DMS114 treated with DMSO at 0.1 percent for 48 hours (cell line): ENCODE measurements at regions not wholly inside any gene's neighbourhood (a gene's known extent, or its start where the extent isn't known, plus 50 kb on each side); places are given as distances from the start of the nearest gene placed in this dataset.

Experiments
- DNase-seq: peaks from one replicate; lab custom pipeline; 2025; ENCODE audit not compliant: unreplicated experiment; lab: John Stamatoyannopoulos, UW

- DNase-seq = no peak
These were observed 324.6 kb upstream of the DIO3 start for GRCh38 chr14:101236496-101237251.

- DNase-seq = no peak
These were observed 324.1 kb upstream of the DIO3 start for GRCh38 chr14:101237252-101237616.

DNA sequence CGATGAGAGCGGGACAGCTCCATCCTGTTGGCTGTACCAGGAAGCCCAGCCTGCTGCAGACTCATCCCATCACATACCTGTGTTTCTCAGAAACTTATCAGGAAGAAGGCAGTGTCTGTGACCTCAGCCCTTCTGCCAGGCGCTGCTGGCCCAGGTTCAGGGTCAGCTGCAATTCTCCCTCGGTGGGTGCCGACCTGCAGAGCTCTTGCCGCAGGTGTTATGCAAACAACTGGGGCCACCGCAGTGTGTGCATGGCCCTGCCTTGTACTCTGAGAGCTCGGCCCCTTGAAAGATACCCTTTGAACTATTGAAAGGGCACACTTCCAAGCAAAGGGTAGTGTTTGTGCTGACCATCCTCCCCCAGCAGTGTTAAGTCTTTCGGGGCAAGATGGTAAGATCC, 322.2 kb upstream of the DIO3 start:
- no peak for DNase-seq

DNA sequence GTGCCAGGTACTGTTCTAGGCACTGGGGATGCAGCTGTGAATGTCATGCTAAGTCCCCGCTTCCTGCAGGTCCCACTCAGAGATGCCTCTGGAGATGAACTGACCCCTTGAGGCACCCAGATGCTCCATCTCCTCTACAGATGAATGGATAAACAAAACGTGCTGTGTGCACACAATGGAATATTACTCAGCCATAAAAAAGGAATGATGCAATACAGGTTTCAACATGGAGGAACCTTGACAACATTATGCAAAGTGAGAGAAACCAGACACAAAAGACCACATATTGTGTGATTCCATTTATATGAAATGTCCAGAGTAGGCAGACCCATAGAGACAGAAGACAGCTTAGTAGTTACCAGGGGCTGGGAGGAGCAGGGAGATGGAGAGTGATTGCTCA, 320.1 kb upstream of the DIO3 start:
- DNase-seq = no peak

GRCh38 chr14:101241807-101242278, 319.5 kb upstream of the DIO3 start:
- DNase-seq = no peak

GRCh38 chr14:101242442-101243385, 318.6 kb upstream of the DIO3 start:
- no peak for DNase-seq

DNA sequence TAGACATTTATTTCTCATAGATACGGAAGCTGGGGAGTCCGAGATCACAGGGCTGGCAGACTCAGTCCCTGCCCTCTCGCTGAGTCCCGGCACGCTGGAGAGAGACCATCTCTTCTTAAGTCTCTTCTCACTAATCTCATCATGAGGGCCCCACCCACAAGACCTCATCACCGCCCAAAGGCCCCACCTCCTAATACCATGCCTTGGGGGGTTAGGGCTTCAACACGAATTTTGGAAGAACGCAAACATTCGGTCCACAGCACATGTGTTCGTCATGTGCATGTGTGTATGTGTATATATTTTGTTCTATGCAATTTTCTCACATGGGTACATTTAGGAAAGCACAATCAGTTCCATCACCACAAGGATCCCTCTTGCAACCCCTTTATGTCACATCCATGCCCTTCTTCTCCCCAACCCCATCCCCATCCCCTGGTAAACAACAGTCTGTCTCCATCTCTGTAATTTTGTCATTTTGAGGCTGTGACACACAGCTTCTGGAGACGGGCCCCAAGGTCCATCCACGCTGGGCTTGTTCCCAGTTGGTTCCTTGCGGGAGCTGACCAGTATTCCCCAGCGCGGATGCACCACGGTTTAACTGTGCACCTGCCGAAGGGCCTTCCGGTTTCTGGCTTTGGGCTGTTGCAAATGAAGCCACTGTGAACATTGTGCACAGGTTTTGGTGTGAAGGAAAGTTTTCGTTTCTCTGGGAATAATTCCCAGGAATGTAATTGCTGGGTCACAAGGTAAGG, 317.5 kb upstream of the DIO3 start:
- no peak for DNase-seq

DNA sequence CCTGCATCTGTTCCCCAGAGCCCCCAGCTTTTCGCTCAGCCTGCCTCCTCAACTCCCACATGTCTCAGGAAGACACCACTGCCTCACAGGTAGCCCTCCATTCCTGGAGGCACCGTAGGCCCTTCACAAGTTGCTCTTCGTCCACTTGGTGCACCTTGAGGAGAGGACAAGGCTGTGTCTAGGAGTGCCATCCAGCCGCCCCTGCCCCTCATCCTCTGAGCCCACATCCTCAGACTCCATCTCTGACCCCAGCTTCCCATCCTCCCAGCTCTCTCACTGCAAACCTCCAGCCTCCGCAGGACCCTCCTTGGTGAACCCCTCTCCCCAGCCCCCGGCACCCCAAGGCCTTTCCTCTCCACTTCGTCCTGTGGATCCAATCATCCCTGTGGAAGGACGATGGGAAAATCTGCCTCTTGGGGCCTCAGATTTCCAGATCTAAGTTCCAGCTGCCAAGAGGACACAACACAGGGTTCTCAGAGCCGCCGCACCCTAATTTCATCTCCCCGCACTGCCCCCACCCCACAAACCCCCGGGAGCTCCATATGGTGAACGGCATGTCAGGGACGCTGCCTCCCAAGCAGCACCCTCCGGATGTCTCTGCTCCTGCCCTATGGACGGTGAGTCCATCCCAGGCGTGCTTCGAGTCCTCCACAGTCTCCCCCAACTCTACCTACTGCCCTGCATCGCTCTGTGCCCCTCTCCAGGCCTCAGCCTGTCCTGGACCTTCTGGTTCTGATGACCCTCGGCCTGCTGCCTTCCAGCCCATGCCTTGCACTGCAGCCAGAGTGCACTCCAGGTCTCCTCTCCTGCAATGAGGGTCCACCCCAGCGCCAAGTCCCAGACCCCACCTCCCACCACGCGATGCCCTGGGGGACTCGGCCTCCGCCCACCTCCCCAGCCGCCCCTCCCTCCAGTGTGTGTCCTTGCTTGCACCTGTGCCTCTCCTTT, 314.1 kb upstream of the DIO3 start:
- DNase-seq = no peak

DNA sequence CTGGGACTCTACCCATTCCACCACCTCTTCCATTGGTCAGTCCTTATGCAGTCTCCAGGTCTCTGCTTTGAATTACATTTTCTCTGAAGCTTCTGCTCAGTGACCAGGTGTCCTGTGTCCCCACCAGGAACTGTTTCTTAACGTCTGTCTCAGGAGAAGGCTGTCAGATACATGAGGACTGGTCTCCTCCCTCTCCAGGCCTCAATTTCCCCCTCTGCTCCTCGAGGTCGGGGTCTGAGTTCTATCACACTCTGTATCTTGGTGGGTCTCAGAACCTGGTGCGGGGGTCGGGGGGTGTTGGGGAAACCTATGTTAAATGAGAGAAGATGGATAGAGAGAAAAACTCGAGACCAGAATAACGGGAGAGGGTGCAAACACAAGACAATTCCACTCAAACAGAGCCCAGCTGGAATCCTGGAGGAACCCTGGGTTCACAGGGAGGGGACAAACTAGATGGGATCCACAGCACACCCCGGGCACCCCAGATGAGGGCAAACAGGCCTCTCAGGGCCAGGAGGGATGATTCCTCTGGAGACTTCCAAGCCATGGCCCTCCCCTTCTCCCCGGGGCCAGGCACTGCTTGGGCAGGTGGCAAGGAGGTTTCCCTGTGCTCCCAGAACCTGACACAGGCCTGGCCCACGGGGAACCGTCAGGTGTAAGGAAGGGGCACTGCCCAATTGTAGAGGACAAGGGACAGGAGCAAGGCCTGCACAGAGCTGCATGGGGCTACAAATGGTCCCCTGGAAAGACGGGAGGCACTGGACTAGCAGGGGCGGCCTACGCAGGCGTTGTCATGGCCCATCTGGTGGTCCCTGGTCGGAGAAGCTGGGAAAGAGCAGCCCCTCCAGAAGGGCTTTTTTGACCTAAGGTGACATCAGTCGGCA, 313.2 kb upstream of the DIO3 start:
- DNase-seq = no peak

DNA sequence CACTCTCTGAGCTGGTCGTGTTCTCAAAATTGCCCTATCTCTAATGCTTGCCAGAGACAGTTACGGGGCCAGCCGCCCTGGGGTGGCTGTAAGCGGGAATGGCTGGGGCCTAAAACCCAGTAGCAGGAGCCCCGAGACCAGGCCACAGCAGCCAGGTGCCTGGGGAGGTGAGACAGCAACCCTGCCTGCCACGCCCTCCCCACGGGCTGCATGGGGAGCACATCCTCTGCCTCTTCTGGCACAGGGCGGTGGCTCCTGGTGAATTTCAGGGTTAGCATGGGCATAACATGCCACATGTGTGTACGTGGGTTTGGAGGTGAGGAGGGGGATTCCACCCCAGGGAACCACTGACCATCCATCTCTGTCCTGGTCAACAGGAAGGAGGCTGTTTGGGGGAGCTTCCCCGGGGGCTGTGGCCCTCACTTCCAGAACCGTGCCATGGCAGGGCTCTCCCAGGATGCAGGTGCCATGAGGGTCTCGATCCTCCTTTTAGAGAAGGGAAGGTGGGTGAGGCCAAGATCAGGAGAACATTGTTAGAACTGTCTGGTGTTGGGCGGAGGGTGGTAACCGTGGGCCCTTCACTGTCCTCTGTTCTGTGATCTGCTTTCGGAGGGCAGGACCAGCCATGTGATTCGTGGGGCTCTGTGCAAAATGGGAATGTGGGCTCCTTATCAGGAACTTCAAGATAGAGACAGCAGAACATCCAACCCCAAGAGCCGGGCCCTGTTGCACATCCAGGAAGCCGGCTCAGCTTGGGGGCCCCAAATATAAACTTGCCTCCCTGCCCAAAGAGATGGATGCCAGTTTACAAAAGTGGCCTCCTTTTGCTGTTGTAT, 312.2 kb upstream of the DIO3 start:
- no peak for DNase-seq

GRCh38 chr14:101249676-101250036, 311.6 kb upstream of the DIO3 start:
- DNase-seq = no peak

GRCh38 chr14:101250336-101250947, 310.9 kb upstream of the DIO3 start:
- no peak for DNase-seq

DNA sequence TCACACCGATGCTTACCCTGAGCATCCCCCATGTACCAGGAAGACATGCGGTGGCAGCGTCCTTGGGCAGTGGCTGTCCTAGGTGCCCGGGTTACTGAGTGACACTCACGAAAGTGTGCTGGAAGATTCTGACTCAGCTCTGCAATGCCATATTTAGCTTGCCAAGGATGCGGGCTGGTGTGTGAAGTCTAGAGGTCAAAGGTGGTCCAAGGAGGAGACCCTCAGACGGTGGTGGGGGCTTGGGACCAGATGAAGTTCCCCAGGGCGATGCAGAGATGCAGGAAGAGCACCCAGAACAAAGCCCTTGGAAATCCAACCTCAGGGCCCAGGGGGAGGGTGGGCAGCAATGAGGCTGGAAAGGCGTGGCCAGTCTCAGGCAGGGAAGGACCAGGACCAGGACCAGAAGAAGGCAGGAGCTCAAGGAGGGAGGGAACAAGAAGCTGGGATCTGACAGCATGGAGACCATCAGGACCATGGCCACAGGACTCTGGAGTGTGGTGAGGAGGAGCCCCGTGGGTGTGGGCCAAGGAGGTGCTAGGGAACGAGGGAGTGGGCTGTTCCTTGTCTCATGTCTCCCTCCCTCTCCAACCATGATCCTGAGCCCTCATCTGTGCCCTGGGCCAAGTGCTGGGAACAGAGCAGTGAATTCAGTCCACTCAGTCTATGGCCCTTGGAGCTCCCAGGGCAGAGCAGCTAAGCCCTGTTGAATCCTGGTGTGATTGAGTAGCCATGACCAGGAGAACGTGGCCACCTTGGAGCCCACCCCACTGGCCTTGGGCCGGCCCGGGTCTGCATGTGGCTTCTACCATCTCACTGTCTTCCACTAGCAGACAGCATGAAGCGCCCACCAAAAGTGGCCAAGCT, 310.1 kb upstream of the DIO3 start:
- no peak for DNase-seq

DNA sequence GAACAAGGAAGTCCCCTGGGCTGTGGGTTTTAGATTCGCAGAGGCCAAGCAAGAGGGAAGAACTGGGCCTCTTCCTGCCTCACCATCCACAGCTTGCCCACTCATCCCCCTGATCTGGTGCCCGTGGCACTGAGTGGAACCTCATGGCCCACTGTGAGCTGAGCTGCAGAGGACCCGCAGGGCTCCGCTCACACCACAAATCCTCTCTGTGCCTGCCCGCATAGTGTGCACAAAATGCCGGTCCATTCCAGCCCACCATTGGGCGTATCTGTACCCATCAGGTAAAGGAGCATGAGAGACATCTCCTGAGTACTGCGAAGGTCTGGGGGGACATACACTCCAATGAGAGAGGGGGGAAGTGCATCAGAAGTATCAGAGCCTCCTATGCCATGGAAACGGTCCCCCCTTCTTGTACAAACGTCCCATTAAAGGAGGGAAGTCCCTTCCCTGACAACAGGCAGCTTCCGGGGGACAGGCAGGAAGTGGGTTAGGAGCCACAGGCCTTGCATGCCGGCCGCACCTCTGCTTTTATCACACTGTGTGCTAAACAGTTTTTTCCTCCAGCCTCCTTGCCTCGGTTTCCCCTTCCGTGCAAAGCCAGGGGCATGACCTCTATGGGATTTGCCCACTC, 309.4 kb upstream of the DIO3 start:
- no peak for DNase-seq

GRCh38 chr14:101252443-101253214, 308.7 kb upstream of the DIO3 start:
- DNase-seq = no peak

GRCh38 chr14:101253948-101254347, 307.3 kb upstream of the DIO3 start:
- no peak for DNase-seq
